SK-N-SH (cell line): ENCODE measurements at regions not wholly inside any gene's neighbourhood (a gene's known extent, or its start where the extent isn't known, plus 50 kb on each side); places are given as distances from the start of the nearest gene placed in this dataset.
A peak's percentile ranks its signal among the peaks of the same experiment; 100 is the strongest.

Experiments
- CHD2 ChIP-seq: fragments of 150-350 bp; IDR thresholded peaks from 2 replicates; pipeline ENCODE4 v1.6.1; 2018; ENCODE audit warnings: low read length; ENCODE audit not compliant: partially characterized antibody
- EZH2phosphoT487 ChIP-seq: fragments of 200-600 bp; sonication (generic); IDR thresholded peaks from 2 replicates; pipeline ENCODE4 v1.6.1; 2017; ENCODE audit warnings: low read depth, mixed run types, mild to moderate bottlenecking, antibody characterized with exemption, moderate library complexity, borderline replicate concordance
- FOSL2 ChIP-seq: IDR thresholded peaks from 2 replicates; pipeline ENCODE4 v1.4.0; 2012; ENCODE audit warnings: low read depth, mild to moderate bottlenecking, moderate library complexity, borderline replicate concordance
- GABPA ChIP-seq: IDR thresholded peaks from 2 replicates; pipeline ENCODE4 v1.4.0; 2012; ENCODE audit warnings: low read depth, mild to moderate bottlenecking
- GATA2 ChIP-seq: sonication (generic); formaldehyde crosslinking; IDR thresholded peaks from 2 replicates; pipeline ENCODE4 v1.5.0; 2020; ENCODE audit warnings: mild to moderate bottlenecking, missing genetic modification reagents
- JUND ChIP-seq: IDR thresholded peaks from 2 replicates; pipeline ENCODE4 v1.4.0; 2012
- MEF2A ChIP-seq: IDR thresholded peaks from 2 replicates; pipeline ENCODE4 v1.4.0; 2012; ENCODE audit warnings: low read depth, borderline replicate concordance
- NFIC ChIP-seq: IDR thresholded peaks from 2 replicates; pipeline ENCODE4 v1.4.0; 2012; ENCODE audit warnings: borderline replicate concordance
- POLR2AphosphoS5 ChIP-seq: IDR thresholded peaks from 2 replicates; pipeline ENCODE4 v1.6.1; 2012; ENCODE audit warnings: low read depth, low read length
- RAD21 ChIP-seq: IDR thresholded peaks from 2 replicates; pipeline ENCODE4 v1.6.1; 2012; ENCODE audit warnings: mild to moderate bottlenecking, low read length
- RCOR1 ChIP-seq: fragments of 150-350 bp; IDR thresholded peaks from 2 replicates; pipeline ENCODE4 v1.6.1; 2017; ENCODE audit warnings: antibody characterized with exemption, low read length
- RFX5 ChIP-seq: IDR thresholded peaks from 2 replicates; pipeline ENCODE4 v1.6.1; 2012; ENCODE audit warnings: mild to moderate bottlenecking, improper control_type of control experiment, low read length
- RXRA ChIP-seq: IDR thresholded peaks from 2 replicates; pipeline ENCODE4 v1.4.0; 2012; ENCODE audit warnings: low read depth, mild to moderate bottlenecking, borderline replicate concordance
- SIN3A ChIP-seq: IDR thresholded peaks from 2 replicates; pipeline ENCODE4 v1.6.1; 2012; ENCODE audit warnings: low read depth, mild to moderate bottlenecking, low read length, moderate library complexity, borderline replicate concordance
- SMC3 ChIP-seq: IDR thresholded peaks from 2 replicates; pipeline ENCODE4 v1.6.1; 2012; ENCODE audit warnings: low read depth, low read length, improper control_type of control experiment
- TAF1 ChIP-seq: IDR thresholded peaks from 2 replicates; pipeline ENCODE4 v1.6.1; 2012; ENCODE audit warnings: low read depth, mild to moderate bottlenecking, low read length, moderate library complexity, borderline replicate concordance
- TCF12 ChIP-seq: IDR thresholded peaks from 2 replicates; pipeline ENCODE4 v1.4.0; 2012
- TEAD4 ChIP-seq: IDR thresholded peaks from 2 replicates; pipeline ENCODE4 v1.4.0; 2012; ENCODE audit warnings: mild to moderate bottlenecking, borderline replicate concordance; ENCODE audit not compliant: insufficient read depth
- YY1 ChIP-seq: IDR thresholded peaks from 2 replicates; pipeline ENCODE4 v1.4.0; 2012; ENCODE audit warnings: low read depth, mild to moderate bottlenecking
- TF ChIP-seq, protein P1 (sequence below): IDR thresholded peaks from 2 replicates; pipeline ENCODE4; 2012
- TF ChIP-seq, protein P2 (sequence below): IDR thresholded peaks from 2 replicates; pipeline ENCODE4 v1.4.0; 2012; ENCODE audit warnings: low read depth
- TF ChIP-seq, protein P3 (sequence below): IDR thresholded peaks from 2 replicates; pipeline ENCODE4 v1.4.0; 2012; ENCODE audit warnings: low read depth, borderline replicate concordance
- TF ChIP-seq, protein P4 (sequence below): fragments of 150-350 bp; IDR thresholded peaks from 2 replicates; pipeline ENCODE4 v1.6.1; 2016; ENCODE audit warnings: mild to moderate bottlenecking, low read depth, low read length
- TF ChIP-seq, protein P5 (sequence below): IDR thresholded peaks from 2 replicates; pipeline ENCODE4 v1.6.1; 2012; ENCODE audit warnings: mild to moderate bottlenecking, low read depth, low read length, moderate library complexity

DNA sequence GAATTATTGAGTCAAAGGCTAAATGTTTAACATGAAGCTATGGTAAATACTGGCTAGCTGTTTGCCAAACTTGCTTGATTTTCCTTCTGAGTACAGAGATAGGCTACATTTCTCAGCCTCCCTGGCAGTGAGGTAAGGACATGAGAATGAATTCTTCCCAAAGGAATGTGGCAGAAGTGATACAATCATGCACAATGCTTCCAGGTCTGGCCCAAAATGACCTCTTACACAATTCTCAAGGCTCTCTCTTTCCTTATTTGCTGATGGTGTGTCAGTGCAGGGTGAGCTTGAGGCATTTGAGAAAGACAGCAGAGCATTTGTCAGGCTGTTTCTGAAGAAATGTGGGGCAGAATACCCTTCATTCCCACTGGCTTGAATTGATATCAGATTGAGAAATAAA, 95.6 kb upstream of the NABP1 start (continued):
- TF ChIP-seq FOSL2 = peak; percentile 41; the same call in 1 of the 2 replicates
- TF ChIP-seq RCOR1 = no peak
- TF ChIP-seq RAD21 = no peak
- TF ChIP-seq, protein P1, sequence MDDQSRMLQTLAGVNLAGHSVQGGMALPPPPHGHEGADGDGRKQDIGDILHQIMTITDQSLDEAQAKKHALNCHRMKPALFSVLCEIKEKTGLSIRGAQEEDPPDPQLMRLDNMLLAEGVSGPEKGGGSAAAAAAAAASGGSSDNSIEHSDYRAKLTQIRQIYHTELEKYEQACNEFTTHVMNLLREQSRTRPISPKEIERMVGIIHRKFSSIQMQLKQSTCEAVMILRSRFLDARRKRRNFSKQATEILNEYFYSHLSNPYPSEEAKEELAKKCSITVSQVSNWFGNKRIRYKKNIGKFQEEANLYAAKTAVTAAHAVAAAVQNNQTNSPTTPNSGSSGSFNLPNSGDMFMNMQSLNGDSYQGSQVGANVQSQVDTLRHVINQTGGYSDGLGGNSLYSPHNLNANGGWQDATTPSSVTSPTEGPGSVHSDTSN = peak; percentile 57
- 0 out of 2 replicates have a peak, but pooled peaks have one; percentile 10 for TF ChIP-seq MEF2A
- TF ChIP-seq RFX5 = no peak
- peak; percentile 64 for TF ChIP-seq JUND
- TF ChIP-seq, protein P2, sequence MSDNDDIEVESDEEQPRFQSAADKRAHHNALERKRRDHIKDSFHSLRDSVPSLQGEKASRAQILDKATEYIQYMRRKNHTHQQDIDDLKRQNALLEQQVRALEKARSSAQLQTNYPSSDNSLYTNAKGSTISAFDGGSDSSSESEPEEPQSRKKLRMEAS = no peak
- peak; percentile 58; the same call in 1 of the 2 replicates for TF ChIP-seq TCF12
- TF ChIP-seq, protein P3, sequence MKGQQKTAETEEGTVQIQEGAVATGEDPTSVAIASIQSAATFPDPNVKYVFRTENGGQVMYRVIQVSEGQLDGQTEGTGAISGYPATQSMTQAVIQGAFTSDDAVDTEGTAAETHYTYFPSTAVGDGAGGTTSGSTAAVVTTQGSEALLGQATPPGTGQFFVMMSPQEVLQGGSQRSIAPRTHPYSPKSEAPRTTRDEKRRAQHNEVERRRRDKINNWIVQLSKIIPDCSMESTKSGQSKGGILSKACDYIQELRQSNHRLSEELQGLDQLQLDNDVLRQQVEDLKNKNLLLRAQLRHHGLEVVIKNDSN = no peak
- TF ChIP-seq GABPA = no peak
- TF ChIP-seq TAF1 = no peak
- no peak for TF ChIP-seq POLR2AphosphoS5
- no peak for TF ChIP-seq YY1
- no peak for TF ChIP-seq SMC3
- TF ChIP-seq TEAD4 = peak; percentile 65; the same call in 1 of the 2 replicates
- TF ChIP-seq, protein P4, sequence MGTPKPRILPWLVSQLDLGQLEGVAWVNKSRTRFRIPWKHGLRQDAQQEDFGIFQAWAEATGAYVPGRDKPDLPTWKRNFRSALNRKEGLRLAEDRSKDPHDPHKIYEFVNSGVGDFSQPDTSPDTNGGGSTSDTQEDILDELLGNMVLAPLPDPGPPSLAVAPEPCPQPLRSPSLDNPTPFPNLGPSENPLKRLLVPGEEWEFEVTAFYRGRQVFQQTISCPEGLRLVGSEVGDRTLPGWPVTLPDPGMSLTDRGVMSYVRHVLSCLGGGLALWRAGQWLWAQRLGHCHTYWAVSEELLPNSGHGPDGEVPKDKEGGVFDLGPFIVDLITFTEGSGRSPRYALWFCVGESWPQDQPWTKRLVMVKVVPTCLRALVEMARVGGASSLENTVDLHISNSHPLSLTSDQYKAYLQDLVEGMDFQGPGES = no peak
- TF ChIP-seq RXRA = peak; percentile 83; the same call in 1 of the 2 replicates
- peak; percentile 24; the same call in 1 of the 2 replicates for TF ChIP-seq NFIC
- TF ChIP-seq EZH2phosphoT487 = no peak
- TF ChIP-seq, protein P5, sequence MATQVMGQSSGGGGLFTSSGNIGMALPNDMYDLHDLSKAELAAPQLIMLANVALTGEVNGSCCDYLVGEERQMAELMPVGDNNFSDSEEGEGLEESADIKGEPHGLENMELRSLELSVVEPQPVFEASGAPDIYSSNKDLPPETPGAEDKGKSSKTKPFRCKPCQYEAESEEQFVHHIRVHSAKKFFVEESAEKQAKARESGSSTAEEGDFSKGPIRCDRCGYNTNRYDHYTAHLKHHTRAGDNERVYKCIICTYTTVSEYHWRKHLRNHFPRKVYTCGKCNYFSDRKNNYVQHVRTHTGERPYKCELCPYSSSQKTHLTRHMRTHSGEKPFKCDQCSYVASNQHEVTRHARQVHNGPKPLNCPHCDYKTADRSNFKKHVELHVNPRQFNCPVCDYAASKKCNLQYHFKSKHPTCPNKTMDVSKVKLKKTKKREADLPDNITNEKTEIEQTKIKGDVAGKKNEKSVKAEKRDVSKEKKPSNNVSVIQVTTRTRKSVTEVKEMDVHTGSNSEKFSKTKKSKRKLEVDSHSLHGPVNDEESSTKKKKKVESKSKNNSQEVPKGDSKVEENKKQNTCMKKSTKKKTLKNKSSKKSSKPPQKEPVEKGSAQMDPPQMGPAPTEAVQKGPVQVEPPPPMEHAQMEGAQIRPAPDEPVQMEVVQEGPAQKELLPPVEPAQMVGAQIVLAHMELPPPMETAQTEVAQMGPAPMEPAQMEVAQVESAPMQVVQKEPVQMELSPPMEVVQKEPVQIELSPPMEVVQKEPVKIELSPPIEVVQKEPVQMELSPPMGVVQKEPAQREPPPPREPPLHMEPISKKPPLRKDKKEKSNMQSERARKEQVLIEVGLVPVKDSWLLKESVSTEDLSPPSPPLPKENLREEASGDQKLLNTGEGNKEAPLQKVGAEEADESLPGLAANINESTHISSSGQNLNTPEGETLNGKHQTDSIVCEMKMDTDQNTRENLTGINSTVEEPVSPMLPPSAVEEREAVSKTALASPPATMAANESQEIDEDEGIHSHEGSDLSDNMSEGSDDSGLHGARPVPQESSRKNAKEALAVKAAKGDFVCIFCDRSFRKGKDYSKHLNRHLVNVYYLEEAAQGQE = no peak
- no peak for TF ChIP-seq GATA2 (CRISPR knock-in tag)
- no peak for TF ChIP-seq CHD2
- TF ChIP-seq SIN3A = no peak
- TF ChIP-seq, all 33 proteins: peak for 9
